Calu3 (cell line): ENCODE measurements at regions not wholly inside any gene's neighbourhood (a gene's known extent, or its start where the extent isn't known, plus 50 kb on each side); places are given as distances from the start of the nearest gene placed in this dataset.

Experiments used
- BruUV-seq: library from RNA; stranded (reverse); fragments of 400-500 nt; replicated peaks from 2 replicates; lab custom pipeline; 2021; lab: Mats Ljungman, UMichigan
- CTCF ChIA-PET: fragments of 300-600 bp; sonication (Branson Sonifier 250); formaldehyde crosslinking; loops from one replicate; lab custom pipeline; 2022; ENCODE audit warnings: antibody characterized with exemption; lab: Charles Lee
- DNase-seq: peaks from one replicate; pipeline ENCODE4 v3.0.0; 2022
- H3K27ac Mint-ChIP-seq: one replicate; pipeline ENCODE4 v1.8.0; 2022; ENCODE audit warnings: mixed read lengths; ENCODE audit not compliant: unreplicated experiment
- H3K27me3 Mint-ChIP-seq: one replicate; pipeline ENCODE4 v1.8.0; 2022; ENCODE audit warnings: mixed read lengths; ENCODE audit not compliant: unreplicated experiment
- H3K36me3 Mint-ChIP-seq: one replicate; pipeline ENCODE4 v1.8.0; 2022; ENCODE audit warnings: mild to moderate bottlenecking, moderate library complexity, mixed read lengths; ENCODE audit not compliant: insufficient read depth, unreplicated experiment
- H3K4me1 Mint-ChIP-seq: one replicate; pipeline ENCODE4 v1.8.0; 2022; ENCODE audit warnings: mild to moderate bottlenecking, low read depth, mixed read lengths; ENCODE audit not compliant: unreplicated experiment
- H3K4me3 Mint-ChIP-seq: one replicate; pipeline ENCODE4 v1.8.0; 2022; ENCODE audit warnings: mild to moderate bottlenecking, low read depth, moderate library complexity, mixed read lengths; ENCODE audit not compliant: unreplicated experiment
- H3K9me3 Mint-ChIP-seq: one replicate; pipeline ENCODE4 v1.8.0; 2022; ENCODE audit warnings: low read depth, mixed read lengths; ENCODE audit not compliant: unreplicated experiment
- CTCF ChIP-seq: fragments of 200-600 bp; IDR thresholded peaks from one replicate; pipeline ENCODE4 v1.8.0; 2022; ENCODE audit warnings: antibody characterized with exemption; ENCODE audit not compliant: unreplicated experiment
- intact Hi-C: fragments of 100-400 bp; cut with micrococcal nuclease; formaldehyde crosslinking; loops from one replicate; pipeline ENCODE4 v1.10.0; 2022; ENCODE audit not compliant: unreplicated experiment

GRCh38 chr12:124130691-124131591, 157.9 kb downstream of the ZNF664 start:
- no peaks in the 10 kb centered on the region for H3K36me3 Mint-ChIP-seq
- H3K27ac Mint-ChIP-seq: no peak overlapping the region
- no TSS peak for BruUV-seq
- peaks cover 9% of the 10 kb centered on the region for H3K4me1 Mint-ChIP-seq
- H3K27me3 Mint-ChIP-seq: peaks cover 10% of the 10 kb centered on the region
- H3K9me3 Mint-ChIP-seq: no peaks in the 10 kb centered on the region
- CTCF ChIA-PET: interaction anchor here (0.7 to 1.4 kb wide), 2 partner anchors 13 to 656 kb away, joined by 3 read pairs; no protein-coding TSS in a partner anchor
- intact Hi-C loops: no loop called here
- no peak for TF ChIP-seq CTCF
- DNase-seq: no peak
- H3K4me3 Mint-ChIP-seq: no peak overlapping the region

DNA sequence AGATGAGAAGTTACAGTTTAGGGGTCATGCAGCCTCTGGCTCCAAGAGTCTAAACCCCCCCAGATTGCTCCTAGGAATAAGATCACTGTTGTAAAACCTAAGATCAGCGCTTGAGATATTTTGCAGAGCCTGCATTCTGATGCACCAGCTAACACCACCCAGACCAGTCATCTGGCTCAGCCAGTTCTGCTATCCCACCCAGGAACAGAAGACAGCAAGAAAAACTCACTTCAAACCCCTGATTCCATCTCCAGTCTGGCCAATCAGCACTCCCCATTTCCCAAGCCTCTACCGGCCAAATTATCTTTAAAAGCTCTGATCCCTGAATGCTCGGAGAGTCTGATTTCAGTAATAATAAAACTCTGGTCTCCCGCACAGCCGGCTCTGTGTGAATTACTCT, 158.6 kb downstream of the ZNF664 start:
- H3K4me1 Mint-ChIP-seq: peaks cover 9% of the 10 kb centered on the region
- H3K27me3 Mint-ChIP-seq: peaks cover 3% of the 10 kb centered on the region
- no peak overlapping the region for H3K4me3 Mint-ChIP-seq
- H3K27ac Mint-ChIP-seq: no peak overlapping the region
- intact Hi-C loops: no loop called here
- TF ChIP-seq CTCF: no peak
- CTCF ChIA-PET: no interaction called here
- no peak for DNase-seq
- no TSS peak for BruUV-seq
- H3K9me3 Mint-ChIP-seq: no peaks in the 10 kb centered on the region
- H3K36me3 Mint-ChIP-seq: no peaks in the 10 kb centered on the region

DNA sequence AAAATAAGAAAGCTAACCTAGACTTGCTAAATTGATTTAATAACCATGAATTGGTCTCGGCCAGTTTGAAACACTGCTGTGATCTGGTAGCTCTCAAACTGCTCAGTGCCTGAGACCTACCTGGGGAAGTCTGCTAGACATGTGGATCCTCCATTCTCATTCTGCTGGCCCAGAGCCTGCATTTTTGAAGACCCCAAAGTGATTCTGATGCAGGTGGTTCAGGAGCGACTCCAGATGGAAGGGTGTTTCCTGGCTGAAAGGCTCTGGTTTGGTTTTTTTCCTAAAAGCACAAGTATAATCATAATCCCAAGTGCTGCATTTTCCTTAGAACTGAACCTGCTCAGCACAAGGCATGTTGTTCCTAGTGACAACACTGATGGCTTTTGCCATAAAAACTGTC, 159.5 kb downstream of the ZNF664 start:
- Mint-ChIP-seq H3K9me3 (no peaks in the 10 kb centered on the region), H3K27me3 (peaks cover under 1% of the 10 kb centered on the region), H3K36me3 (no peaks in the 10 kb centered on the region), H3K27ac (no peak overlapping the region), H3K4me3 (no peak overlapping the region), H3K4me1 (peaks cover 9% of the 10 kb centered on the region)
- intact Hi-C loops: no loop called here
- TF ChIP-seq CTCF: no peak
- BruUV-seq: no TSS peak
- CTCF ChIA-PET: no interaction called here
- no peak for DNase-seq

GRCh38 chr12:124136796-124137195, 158.1 kb upstream of the RFLNA start:
- CTCF ChIA-PET: no interaction called here
- BruUV-seq: no TSS peak
- H3K4me1 Mint-ChIP-seq: no peaks in the 10 kb centered on the region

More at GRCh38 chr12:124136796-124137195, 158.1 kb upstream of the RFLNA start:
- Mint-ChIP-seq H3K36me3 (no peaks in the 10 kb centered on the region), H3K9me3 (peaks cover 4% of the 10 kb centered on the region), H3K27ac (no peak overlapping the region), H3K27me3 (peaks cover 27% of the 10 kb centered on the region), H3K4me3 (no peak overlapping the region)
- no peak for TF ChIP-seq CTCF
- no peak for DNase-seq
- intact Hi-C loops: no loop called here
